NOMO-1 treated with dmso at 0.1 percent for 144 hours (cell line): ENCODE measurements at regions not wholly inside any gene's neighbourhood (a gene's known extent, or its start where the extent isn't known, plus 50 kb on each side); places are given as distances from the start of the nearest gene placed in this dataset.
"Not testable (repeated sequence)": the region's sequence is repeated elsewhere in the genome, so short reads cannot be mapped to it uniquely, and the experiment has no call there.

ENCODE experiments used
- DNase-seq: peaks from one replicate; lab custom pipeline; 2025; ENCODE audit not compliant: unreplicated experiment; lab: John Stamatoyannopoulos, UW

- no peak for DNase-seq
Observed at GRCh38 chr12:102728506-102729242, 188.4 kb downstream of the PAH start.

GRCh38 chr12:102726686-102727085 lies 190.4 kb downstream of the PAH start:
- no peak for DNase-seq

GRCh38 chr12:102722147-102722546 lies 194.9 kb downstream of the PAH start:
- no peak for DNase-seq

- DNase-seq, result no peak
Observed at GRCh38 chr12:102708108-102708507, 208.9 kb downstream of the PAH start.

- no peak for DNase-seq
Observed at GRCh38 chr12:102702447-102703114, 214.5 kb downstream of the PAH start.

GRCh38 chr12:102696045-102696444 lies 215.7 kb upstream of the IGF1 start:
- no peak for DNase-seq

GRCh38 chr12:102694903-102695302 lies 214.5 kb upstream of the IGF1 start:
- no peak for DNase-seq

- DNase-seq, result no peak
Observed at GRCh38 chr12:102691773-102692555, 211.6 kb upstream of the IGF1 start.

- no peak for DNase-seq
Observed at GRCh38 chr12:102690253-102690652, 209.9 kb upstream of the IGF1 start.

GRCh38 chr12:102689701-102690100 lies 209.3 kb upstream of the IGF1 start:
- no peak for DNase-seq

- DNase-seq, result no peak
Observed at GRCh38 chr12:102687523-102687922, 207.2 kb upstream of the IGF1 start.

GRCh38 chr12:102685841-102686240 lies 205.5 kb upstream of the IGF1 start:
- DNase-seq, result no peak

- no peak for DNase-seq
Observed at GRCh38 chr12:102685172-102685571, 204.8 kb upstream of the IGF1 start.

GRCh38 chr12:102682366-102683289 lies 202.3 kb upstream of the IGF1 start:
- no peak for DNase-seq

- no peak for DNase-seq
Observed at GRCh38 chr12:102681747-102682146, 201.4 kb upstream of the IGF1 start.

GRCh38 chr12:102681309-102681708 lies 200.9 kb upstream of the IGF1 start:
- DNase-seq, result no peak

- DNase-seq, result no peak
Observed at GRCh38 chr12:102680304-102680703, 199.9 kb upstream of the IGF1 start.

GRCh38 chr12:102676812-102677211 lies 196.4 kb upstream of the IGF1 start:
- DNase-seq, result no peak

- no peak for DNase-seq
Observed at GRCh38 chr12:102675672-102676071, 195.3 kb upstream of the IGF1 start.

- no peak for DNase-seq
Observed at GRCh38 chr12:102673606-102674005, 193.2 kb upstream of the IGF1 start.

- DNase-seq, result not testable (repeated sequence)
Observed at GRCh38 chr12:102672212-102672611, 191.8 kb upstream of the IGF1 start.
